ENCODE measurements at regions not wholly inside any gene's neighbourhood (a gene's known extent, or its start where the extent isn't known, plus 50 kb on each side); places are given as distances from the start of the nearest gene placed in this dataset.

DNA sequence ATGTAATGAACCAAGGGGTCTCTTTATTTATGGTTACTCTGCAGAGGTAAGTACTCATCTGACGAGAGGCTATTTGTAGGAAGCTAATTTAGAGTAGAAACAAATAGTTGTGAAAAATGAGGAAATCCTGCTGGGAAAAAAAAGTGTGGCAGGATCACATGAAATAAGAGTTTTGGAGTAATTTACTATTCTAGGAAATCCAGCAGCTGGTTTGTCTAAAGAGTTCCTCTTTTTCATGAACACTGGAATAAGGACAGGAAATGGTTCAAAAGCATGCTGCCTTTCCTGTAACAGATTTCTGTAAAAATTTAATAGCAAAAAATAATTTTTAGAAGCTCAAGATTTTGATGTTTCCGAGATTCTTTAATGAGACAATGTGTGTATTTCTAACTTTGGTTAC, 177.3 kb downstream of the CHRM3 start:
- H3K27me3 ChIP-seq: no peaks in the 10 kb centered on the region
- H3K27ac ChIP-seq: no peak overlapping the region
- no peaks in the 10 kb centered on the region for H3K9me3 ChIP-seq
- no peaks in the 10 kb centered on the region for H3K36me3 ChIP-seq
- peaks cover 0 to 35% (median 2%) of the 10 kb centered on the region in 3 donors for H3K4me1 ChIP-seq
- WGBS, 2 donors (ENCODE audit: low coverage in 1 of 2): 32 to 63% methylated on average over 2 of the region's 2 CpGs
- TF ChIP-seq POLR2AphosphoS5 (IDR thresholded peaks at IDR 0.05): no peak
- TF ChIP-seq, protein P1, sequence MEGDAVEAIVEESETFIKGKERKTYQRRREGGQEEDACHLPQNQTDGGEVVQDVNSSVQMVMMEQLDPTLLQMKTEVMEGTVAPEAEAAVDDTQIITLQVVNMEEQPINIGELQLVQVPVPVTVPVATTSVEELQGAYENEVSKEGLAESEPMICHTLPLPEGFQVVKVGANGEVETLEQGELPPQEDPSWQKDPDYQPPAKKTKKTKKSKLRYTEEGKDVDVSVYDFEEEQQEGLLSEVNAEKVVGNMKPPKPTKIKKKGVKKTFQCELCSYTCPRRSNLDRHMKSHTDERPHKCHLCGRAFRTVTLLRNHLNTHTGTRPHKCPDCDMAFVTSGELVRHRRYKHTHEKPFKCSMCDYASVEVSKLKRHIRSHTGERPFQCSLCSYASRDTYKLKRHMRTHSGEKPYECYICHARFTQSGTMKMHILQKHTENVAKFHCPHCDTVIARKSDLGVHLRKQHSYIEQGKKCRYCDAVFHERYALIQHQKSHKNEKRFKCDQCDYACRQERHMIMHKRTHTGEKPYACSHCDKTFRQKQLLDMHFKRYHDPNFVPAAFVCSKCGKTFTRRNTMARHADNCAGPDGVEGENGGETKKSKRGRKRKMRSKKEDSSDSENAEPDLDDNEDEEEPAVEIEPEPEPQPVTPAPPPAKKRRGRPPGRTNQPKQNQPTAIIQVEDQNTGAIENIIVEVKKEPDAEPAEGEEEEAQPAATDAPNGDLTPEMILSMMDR (IDR thresholded peaks at IDR 0.05): no peak
- TF ChIP-seq EP300 (IDR thresholded peaks at IDR 0.05): no peak
- no peak for TF ChIP-seq POLR2A (IDR thresholded peaks at IDR 0.05)
- ATAC-seq: no peak
- no peak overlapping the region for H3K4me3 ChIP-seq

DNA sequence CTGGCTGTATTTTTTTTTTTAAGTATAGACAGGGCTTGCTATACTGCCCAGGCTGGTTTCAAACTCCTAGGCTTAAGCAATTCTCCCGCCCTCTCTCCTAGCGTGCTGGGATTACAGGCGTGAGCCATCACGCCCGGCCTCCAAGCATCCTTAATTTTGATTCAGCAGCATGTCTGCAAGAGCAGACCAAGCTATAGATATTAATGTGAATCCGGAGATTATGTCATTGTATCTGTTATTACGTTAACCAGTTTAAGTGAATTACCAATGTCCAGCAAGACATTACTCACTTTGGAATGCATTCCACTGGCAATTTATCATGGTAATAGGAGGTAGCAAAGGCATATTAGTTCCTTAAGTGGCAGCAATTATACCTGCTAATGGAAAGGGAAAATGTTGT, 179.7 kb downstream of the CHRM3 start:
- WGBS, 2 donors (ENCODE audit: low coverage in 1 of 2): 86% methylated on average over 7 of the region's 7 CpGs; no CpG with 5 or more reads in 1 of the 2 donors
- no peak for ATAC-seq
- H3K4me1 ChIP-seq: peaks cover 0 to 23% (median 0%) of the 10 kb centered on the region in 3 donors
- TF ChIP-seq EP300 (IDR thresholded peaks at IDR 0.05) (no peak), POLR2AphosphoS5 (IDR thresholded peaks at IDR 0.05) (no peak), POLR2A (IDR thresholded peaks at IDR 0.05) (no peak)
- TF ChIP-seq, protein P1 (IDR thresholded peaks at IDR 0.05): no peak
- no peaks in the 10 kb centered on the region for H3K36me3 ChIP-seq
- H3K27me3 ChIP-seq: no peaks in the 10 kb centered on the region
- H3K4me3 ChIP-seq: no peak overlapping the region
- no peak overlapping the region for H3K27ac ChIP-seq
- no peaks in the 10 kb centered on the region for H3K9me3 ChIP-seq

DNA sequence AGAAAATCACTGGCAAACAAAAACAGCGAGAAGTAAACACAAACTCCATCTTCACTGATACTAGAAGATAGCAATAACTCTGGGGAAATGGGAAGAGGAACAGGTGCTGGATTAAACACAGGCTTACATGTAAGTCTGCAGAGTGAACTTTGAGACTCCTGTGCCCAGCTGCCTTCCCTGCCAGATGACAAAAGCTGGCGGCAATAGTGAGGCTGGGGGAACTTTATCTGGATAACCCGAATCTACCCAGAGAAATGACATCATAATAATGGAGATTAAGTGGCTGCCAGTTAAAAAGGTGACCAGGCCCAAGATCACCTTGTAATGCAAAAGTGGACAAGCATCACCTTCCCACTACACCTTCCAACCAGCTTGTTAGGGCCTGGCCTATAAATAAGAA, 184.5 kb downstream of the CHRM3 start:
- ATAC-seq: no peak
- no peaks in the 10 kb centered on the region for H3K27me3 ChIP-seq
- no peaks in the 10 kb centered on the region for H3K9me3 ChIP-seq
- TF ChIP-seq POLR2A (IDR thresholded peaks at IDR 0.05): no peak
- TF ChIP-seq, protein P1 (IDR thresholded peaks at IDR 0.05): no peak
- TF ChIP-seq EP300 (IDR thresholded peaks at IDR 0.05): no peak
- no peak for TF ChIP-seq POLR2AphosphoS5 (IDR thresholded peaks at IDR 0.05)
- WGBS, 2 donors (ENCODE audit: low coverage in 1 of 2): 81 to 91% methylated on average over 3 of the region's 3 CpGs
- H3K36me3 ChIP-seq: no peaks in the 10 kb centered on the region
- no peak overlapping the region for H3K4me3 ChIP-seq
- H3K4me1 ChIP-seq: peaks cover 0 to 34% (median 0%) of the 10 kb centered on the region in 3 donors
- no peak overlapping the region for H3K27ac ChIP-seq

DNA sequence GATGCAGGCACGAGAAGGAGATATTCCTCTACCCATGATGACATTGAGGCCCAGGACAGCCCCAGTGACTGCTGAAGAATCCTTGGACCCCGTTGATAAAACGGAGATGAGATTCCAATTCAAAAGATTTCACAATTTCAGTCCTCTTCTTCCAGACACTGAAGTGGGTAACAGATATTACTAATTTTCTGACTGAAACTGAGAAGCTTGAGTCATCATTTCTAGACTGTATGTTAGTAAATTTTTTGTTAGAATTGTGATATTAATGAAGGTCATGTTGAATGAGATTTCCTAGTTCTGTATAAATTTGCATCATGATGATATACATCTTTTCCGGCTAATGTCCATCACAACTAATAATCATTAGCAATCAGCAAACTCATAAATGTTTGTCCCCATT, 185.8 kb downstream of the CHRM3 start:
- WGBS, 2 donors (ENCODE audit: low coverage in 1 of 2): 87 to 94% methylated on average over 2 to 4 of the region's 4 CpGs
- H3K4me1 ChIP-seq: peaks cover 0 to 34% (median 0%) of the 10 kb centered on the region in 3 donors
- H3K27me3 ChIP-seq: no peaks in the 10 kb centered on the region
- no peak overlapping the region for H3K27ac ChIP-seq
- TF ChIP-seq POLR2AphosphoS5 (IDR thresholded peaks at IDR 0.05): no peak
- TF ChIP-seq POLR2A (IDR thresholded peaks at IDR 0.05): no peak
- TF ChIP-seq EP300 (IDR thresholded peaks at IDR 0.05): no peak
- TF ChIP-seq, protein P1 (IDR thresholded peaks at IDR 0.05): no peak
- no peak overlapping the region for H3K4me3 ChIP-seq
- H3K9me3 ChIP-seq: no peaks in the 10 kb centered on the region
- ATAC-seq: no peak
- H3K36me3 ChIP-seq: no peaks in the 10 kb centered on the region

DNA sequence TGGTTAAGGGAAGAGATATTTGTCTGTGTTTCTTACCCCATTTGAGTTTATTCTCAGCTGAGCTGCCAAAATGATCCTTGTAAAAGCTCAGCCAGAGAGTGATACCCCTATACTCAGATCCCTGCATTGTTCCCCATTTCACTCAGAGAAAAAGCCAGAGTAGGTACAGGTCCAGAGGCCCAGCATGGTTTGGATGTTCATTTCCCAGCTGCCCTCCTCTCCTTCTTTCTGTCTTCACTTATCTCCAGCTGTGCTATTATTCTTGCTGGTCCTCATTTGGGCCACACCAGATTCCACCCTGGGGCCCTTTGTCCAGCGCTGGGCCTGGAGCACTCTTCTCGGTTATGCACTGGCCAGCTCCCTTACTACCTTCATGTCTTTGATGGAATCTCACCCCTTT, 187.7 kb downstream of the CHRM3 start:
- TF ChIP-seq EP300 (IDR thresholded peaks at IDR 0.05) (no peak), POLR2AphosphoS5 (IDR thresholded peaks at IDR 0.05) (no peak), POLR2A (IDR thresholded peaks at IDR 0.05) (no peak)
- TF ChIP-seq, protein P1 (IDR thresholded peaks at IDR 0.05): no peak
- 83 to 100% methylated on average over 2 of the region's 2 CpGs for WGBS, 2 donors (ENCODE audit: low coverage in 1 of 2)
- H3K9me3 ChIP-seq: no peaks in the 10 kb centered on the region
- peaks cover 0 to 26% (median 0%) of the 10 kb centered on the region in 3 donors for H3K4me1 ChIP-seq
- H3K27me3 ChIP-seq: no peaks in the 10 kb centered on the region
- H3K36me3 ChIP-seq: no peaks in the 10 kb centered on the region
- no peak overlapping the region for H3K4me3 ChIP-seq
- no peak for ATAC-seq
- no peak overlapping the region for H3K27ac ChIP-seq
